A549 (cell line): ENCODE measurements at regions not wholly inside any gene's neighbourhood (a gene's known extent, or its start where the extent isn't known, plus 50 kb on each side); places are given as distances from the start of the nearest gene placed in this dataset.

Source experiments
- ATAC-seq, 2 experiments: fragments of 200-7000 bp in 1 of 2; fragments of >200 bp in 1 of 2; cut with Nextera tagmentation in 1 of 2; cut with Tn5 transposase in 1 of 2; 3 replicates each; pipeline versions ENCODE4 v1.8.0 to v1.9.1; 2018 to 2020; ENCODE audit warnings: mild to moderate bottlenecking in 1 of 2, moderate library complexity in 1 of 2
- CTCF ChIA-PET: fragments of 300-600 bp; sonication (Branson Sonifier 250); formaldehyde crosslinking; extraction: SDS; loops from one replicate; lab custom pipeline; 2021; ENCODE audit warnings: antibody characterized with exemption, inconsistent platforms; lab: Yijun Ruan, JAX
- POLR2A ChIA-PET: fragments of 350-600 bp; formaldehyde crosslinking; extraction: SDS; loops from one replicate; lab custom pipeline; 2021; ENCODE audit warnings: antibody characterized with exemption, inconsistent platforms; lab: Yijun Ruan, JAX
- DNase-seq, 2 experiments: peaks; one replicate each; pipeline versions ENCODE4 v3.0.0 to v3.0.0-alpha.2; 2011 to 2016; ENCODE audit warnings: low read depth in 1 of 2, low spot score in 1 of 2
- FAIRE-seq: peaks from 2 replicates; lab custom pipeline; 2011; peaks lifted over from hg19 to GRCh38; lab: Jason Lieb, UNC
- H3K27ac ChIP-seq, 2 experiments: fragments of >200 bp; sonication (Bioruptor Twin); formaldehyde crosslinking; 3 replicates each; pipeline ENCODE4 v1.5.1; 2016 to 2017
- H3K4me1 ChIP-seq: fragments of >200 bp; sonication (Bioruptor Twin); formaldehyde crosslinking; 3 replicates; pipeline ENCODE4 v1.6.1; 2016
- H3K4me2 ChIP-seq: fragments of >200 bp; sonication (Bioruptor Twin); formaldehyde crosslinking; 3 replicates; pipeline ENCODE4 v1.6.1; 2016
- H3K4me3 ChIP-seq: fragments of >200 bp; sonication (Bioruptor Twin); formaldehyde crosslinking; 3 replicates; pipeline ENCODE4 v1.5.1; 2016
- H3K9me3 ChIP-seq: fragments of >200 bp; sonication (Bioruptor Twin); formaldehyde crosslinking; 3 replicates; pipeline ENCODE4 v1.6.1; 2016
- ATOH8 ChIP-seq: fragments of 250-450 bp; sonication (Bioruptor Pico); IDR thresholded peaks from 2 replicates; pipeline ENCODE4 v1.5.0; 2020; ENCODE audit warnings: low read depth, mild to moderate bottlenecking, moderate library complexity
- CBX8 ChIP-seq: fragments of 200-600 bp; sonication (generic); IDR thresholded peaks from 2 replicates; pipeline ENCODE4 v1.6.1; 2016
- CTCF ChIP-seq: fragments of >200 bp; sonication (Bioruptor Twin); formaldehyde crosslinking; IDR thresholded peaks from 3 replicates; pipeline ENCODE4 v1.5.1; 2016
- E2F6 ChIP-seq: IDR thresholded peaks from 2 replicates; pipeline ENCODE4 v1.6.1; 2012; ENCODE audit warnings: low read depth, borderline replicate concordance
- EHF ChIP-seq: fragments of 250-450 bp; sonication (Bioruptor Pico); IDR thresholded peaks from 2 replicates; pipeline ENCODE4 v1.5.0; 2020; ENCODE audit warnings: mild to moderate bottlenecking
- ELK1 ChIP-seq: fragments of 150-350 bp; IDR thresholded peaks from 2 replicates; pipeline ENCODE4 v1.6.1; 2014; ENCODE audit warnings: low read depth, mild to moderate bottlenecking, low read length
- EP300 ChIP-seq, 2 experiments: fragments of >200 bp; sonication (Bioruptor Twin); formaldehyde crosslinking; IDR thresholded peaks; 2 replicates in 1 of 2; 3 replicates in 1 of 2; pipeline ENCODE4 v1.6.1; 2016 to 2017
- ESRRA ChIP-seq: fragments of 150-350 bp; IDR thresholded peaks from 2 replicates; pipeline ENCODE4 v1.6.1; 2014; ENCODE audit warnings: mild to moderate bottlenecking, low read length, borderline replicate concordance
- FOSB ChIP-seq: fragments of 250-450 bp; sonication (Bioruptor Pico); IDR thresholded peaks from 2 replicates; pipeline ENCODE4 v1.5.0; 2020; ENCODE audit warnings: mild to moderate bottlenecking, moderate library complexity
- HDAC2 ChIP-seq: fragments of 200-600 bp; sonication (generic); IDR thresholded peaks from 2 replicates; pipeline ENCODE4 v1.6.1; 2016
- HEYL ChIP-seq: fragments of 250-450 bp; sonication (Bioruptor Pico); IDR thresholded peaks from 2 replicates; pipeline ENCODE4 v1.8.0; 2021; ENCODE audit warnings: mild to moderate bottlenecking, moderate library complexity
- JUN ChIP-seq, 2 experiments: fragments of >200 bp; sonication (Bioruptor Twin); formaldehyde crosslinking; IDR thresholded peaks; 2 replicates in 1 of 2; 3 replicates in 1 of 2; pipeline ENCODE4 v1.6.1; 2016 to 2017
- JUNB ChIP-seq: fragments of >200 bp; sonication (Bioruptor Twin); formaldehyde crosslinking; IDR thresholded peaks from 2 replicates; pipeline ENCODE4 v1.6.1; 2016
- MAFK ChIP-seq: fragments of 450-650 bp; IDR thresholded peaks from 2 replicates; pipeline ENCODE4 v1.6.1; 2014; ENCODE audit not compliant: partially characterized antibody
- NFE2L2 ChIP-seq: fragments of 150-350 bp; conservative IDR thresholded peaks from 2 replicates; pipeline ENCODE4 v1.6.1; 2014; ENCODE audit warnings: low read length
- NPAS2 ChIP-seq: fragments of 250-450 bp; sonication (Bioruptor Pico); IDR thresholded peaks from 2 replicates; pipeline ENCODE4 v1.8.0; 2022; ENCODE audit warnings: mild to moderate bottlenecking, moderate library complexity, borderline replicate concordance
- NR3C1 ChIP-seq: fragments of >200 bp; sonication (Bioruptor Twin); formaldehyde crosslinking; IDR thresholded peaks from 3 replicates; pipeline ENCODE4 v1.6.1; 2017
- PBX3 ChIP-seq: IDR thresholded peaks from 2 replicates; pipeline ENCODE4 v1.6.1; 2012
- POLR2AphosphoS2 ChIP-seq: conservative IDR thresholded peaks from 2 replicates; pipeline ENCODE4 v1.6.1; 2012; ENCODE audit warnings: low read length, improper control_type of control experiment, inconsistent platforms
- RAD21 ChIP-seq, 2 experiments: fragments of >200 bp in 1 of 2; sonication (Bioruptor Twin) in 1 of 2; formaldehyde crosslinking in 1 of 2; IDR thresholded peaks in 1 of 2; conservative IDR thresholded peaks in 1 of 2; 2 replicates in 1 of 2; 3 replicates in 1 of 2; pipeline ENCODE4 v1.6.1; 2012 to 2018; ENCODE audit warnings: inconsistent platforms in 1 of 2
- SMC3 ChIP-seq: fragments of >200 bp; sonication (Bioruptor Twin); formaldehyde crosslinking; IDR thresholded peaks from 3 replicates; pipeline ENCODE4 v1.6.1; 2018; ENCODE audit warnings: inconsistent platforms
- TFCP2L1 ChIP-seq: fragments of 250-450 bp; sonication (Bioruptor Pico); IDR thresholded peaks from 2 replicates; pipeline ENCODE4 v1.5.0; 2021; ENCODE audit warnings: mild to moderate bottlenecking
- ZC3H11A ChIP-seq: fragments of 450-650 bp; IDR thresholded peaks from 2 replicates; pipeline ENCODE4 v1.6.1; 2014; ENCODE audit warnings: antibody characterized with exemption, mild to moderate bottlenecking
- ZNF302 ChIP-seq: fragments of 250-450 bp; sonication (Bioruptor Pico); IDR thresholded peaks from 2 replicates; pipeline ENCODE4 v1.9.0; 2021; ENCODE audit warnings: inconsistent platforms, mild to moderate bottlenecking, moderate library complexity
- WGBS: methylation state at CpG from one replicate; pipeline ENCODE4 v1.1.6; 2017; ENCODE audit errors: missing lambda C conversion rate; 5-methylcytosine and 5-hydroxymethylcytosine counted together

- CTCF ChIA-PET, result no interaction called here
- DNase-seq (no peak), FAIRE-seq (no peak), ATAC-seq (no peak)
- Histone ChIP-seq H3K27ac (no peak overlapping the region), H3K4me3 (no peak overlapping the region), H3K9me3 (no peaks in the 10 kb centered on the region), H3K4me2 (no peak overlapping the region), H3K4me1 (no peaks in the 10 kb centered on the region)
- peak; percentile 56 for TF ChIP-seq MAFK
- no peak for TF ChIP-seq SMC3
- WGBS, result 74% methylated on average over 6 of the region's 6 CpGs
- POLR2A ChIA-PET, result no interaction called here
These were observed 201.4 kb downstream of the IBTK start for GRCh38 chr6:82045965-82046756.

GRCh38 chr6:82040405-82041221 is 206.9 kb downstream of the IBTK start:
- DNase-seq (peak; percentile 6 to 34), ATAC-seq (peak; percentile 82 to 91; a peak in 5 of 6 replicates), FAIRE-seq (no peak)
- no peaks in the 10 kb centered on the region for H3K9me3 ChIP-seq
- no peak for TF ChIP-seq FOSB (CRISPR knock-in tag)
- no peak for TF ChIP-seq ESRRA
- TF ChIP-seq EP300 (IDR thresholded peaks at IDR 0.05), result no peak
- TF ChIP-seq CTCF, result peak; percentile 57
- peak; percentile 73 for TF ChIP-seq SMC3
- TF ChIP-seq RAD21 (conservative IDR thresholded peaks at IDR 0.05 in 1 of 2, IDR thresholded peaks at IDR 0.05 in 1 of 2), result peak; percentile 71 to 77
- no peak for TF ChIP-seq E2F6
- TF ChIP-seq JUN (IDR thresholded peaks at IDR 0.05), result no peak
- TF ChIP-seq CBX8, result no peak
- TF ChIP-seq ATOH8 (CRISPR knock-in tag), result no peak
- TF ChIP-seq NPAS2 (CRISPR knock-in tag), result no peak
- ChIA-PET POLR2A (interaction anchor here (0.8 kb wide), 1 partner anchor 288 kb away, joined by 4 read pairs; the partner anchor contains the start of gene TENT5A), CTCF (interaction anchor here (0.6 to 1.3 kb wide), 18 partner anchors 9 to 446 kb away, joined by 3 to 4 read pairs (median 3); no protein-coding TSS in a partner anchor)
- H3K4me3 ChIP-seq, result no peak overlapping the region
- H3K27ac ChIP-seq, result peak overlapping the region in 1 of 2 experiments; percentile 34; a peak in 1 of 6 replicates
- WGBS, result 34% methylated on average over 4 of the region's 4 CpGs
- no peaks in the 10 kb centered on the region for H3K4me1 ChIP-seq
- H3K4me2 ChIP-seq, result no peak overlapping the region

- POLR2A ChIA-PET, result no interaction called here
- Histone ChIP-seq H3K9me3 (no peaks in the 10 kb centered on the region), H3K27ac (no peak overlapping the region), H3K4me2 (no peak overlapping the region), H3K4me3 (no peak overlapping the region), H3K4me1 (no peaks in the 10 kb centered on the region)
- FAIRE-seq (no peak), ATAC-seq (no peak), DNase-seq (no peak)
- WGBS, result 83% methylated on average over 5 of the region's 5 CpGs
- CTCF ChIA-PET, result no interaction called here
- no peak for TF ChIP-seq E2F6
- no peak for TF ChIP-seq ZNF302 (CRISPR knock-in tag)
- no peak for TF ChIP-seq JUNB
- TF ChIP-seq ESRRA, result no peak
- no peak for TF ChIP-seq TFCP2L1 (CRISPR knock-in tag)
- no peak for TF ChIP-seq NFE2L2
- no peak for TF ChIP-seq CBX8
- no peak for TF ChIP-seq HEYL (CRISPR knock-in tag)
- TF ChIP-seq EP300 (IDR thresholded peaks at IDR 0.05), result no peak
- TF ChIP-seq ZC3H11A, result no peak
- no peak for TF ChIP-seq NR3C1
- TF ChIP-seq POLR2AphosphoS2, result no peak
- TF ChIP-seq SMC3, result no peak
- no peak for TF ChIP-seq ELK1
- TF ChIP-seq PBX3, result no peak
- no peak for TF ChIP-seq HDAC2
- TF ChIP-seq EHF (CRISPR knock-in tag), result no peak
These were observed 208.9 kb downstream of the IBTK start for GRCh38 chr6:82038631-82039030.
